HL-60 (cell line): ENCODE measurements at regions not wholly inside any gene's neighbourhood (a gene's known extent, or its start where the extent isn't known, plus 50 kb on each side); places are given as distances from the start of the nearest gene placed in this dataset.

ENCODE experiments used
- DNase-seq, 2 experiments: peaks; one replicate each; pipeline ENCODE4 v3.0.0-alpha.2; 2010 to 2020; ENCODE audit warnings: low read depth in 1 of 2, low spot score in 1 of 2
- H3K27ac ChIP-seq: fragments of 250-450 bp; sonication (Bioruptor Pico); replicated peaks from 2 replicates; pipeline ENCODE4 v1.5.1; 2020; ENCODE audit warnings: mild to moderate bottlenecking, moderate library complexity
- H3K27me3 ChIP-seq: fragments of 250-450 bp; sonication (Bioruptor Pico); 2 replicates; pipeline ENCODE4 v1.5.1; 2021; ENCODE audit warnings: mild to moderate bottlenecking, moderate library complexity; ENCODE audit not compliant: insufficient read depth, poor library complexity, severe bottlenecking
- H3K4me3 ChIP-seq: replicated peaks from 2 replicates; pipeline ENCODE4 v1.5.1; 2011; ENCODE audit warnings: mild to moderate bottlenecking, control low read depth, low read length; ENCODE audit not compliant: insufficient read depth
- CTCF ChIP-seq: IDR thresholded peaks from one replicate; pipeline ENCODE4 v1.5.1; 2011; ENCODE audit warnings: low read length, control low read depth, inconsistent platforms; ENCODE audit not compliant: insufficient read depth
- GABPA ChIP-seq: IDR thresholded peaks from 2 replicates; pipeline ENCODE4 v1.6.1; 2012; ENCODE audit warnings: low read depth
- POLR2AphosphoS5 ChIP-seq: IDR thresholded peaks from 2 replicates; pipeline ENCODE4 v1.6.1; 2012; ENCODE audit warnings: low read depth
- SPI1 ChIP-seq: IDR thresholded peaks from 2 replicates; pipeline ENCODE4 v1.6.1; 2012; ENCODE audit warnings: low read depth, mild to moderate bottlenecking, borderline replicate concordance
- TF ChIP-seq, protein P1 (sequence below): IDR thresholded peaks from 2 replicates; pipeline ENCODE4 v1.6.1; 2012; ENCODE audit warnings: low read depth; ENCODE audit not compliant: insufficient replicate concordance

DNA sequence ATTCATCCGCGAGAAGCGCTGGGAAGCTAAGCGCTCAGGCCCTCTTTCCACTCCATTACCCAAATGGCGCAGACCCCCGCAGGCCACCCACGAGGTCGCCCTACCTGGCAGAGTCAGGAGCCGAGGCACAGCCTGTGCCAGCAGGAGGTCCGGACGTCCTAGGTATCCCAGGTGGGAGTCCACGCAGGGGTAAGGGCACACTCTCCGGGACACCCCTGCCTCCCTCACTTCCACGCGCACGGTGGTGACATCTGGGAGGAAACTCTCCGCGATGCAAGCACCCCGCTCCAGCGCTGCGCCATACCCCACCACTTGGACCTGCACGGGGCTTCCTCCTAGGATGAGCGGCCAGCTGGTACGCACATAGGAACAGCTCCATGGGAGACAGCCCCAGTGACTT is 95.1 kb upstream of the ARHGEF7 start:
- DNase-seq: no peak
- Histone ChIP-seq H3K4me3 (no peak overlapping the region), H3K27ac (no peak overlapping the region), H3K27me3 (no peaks in the 10 kb centered on the region)
- no peak for TF ChIP-seq SPI1
- no peak for TF ChIP-seq CTCF
- TF ChIP-seq, protein P1, sequence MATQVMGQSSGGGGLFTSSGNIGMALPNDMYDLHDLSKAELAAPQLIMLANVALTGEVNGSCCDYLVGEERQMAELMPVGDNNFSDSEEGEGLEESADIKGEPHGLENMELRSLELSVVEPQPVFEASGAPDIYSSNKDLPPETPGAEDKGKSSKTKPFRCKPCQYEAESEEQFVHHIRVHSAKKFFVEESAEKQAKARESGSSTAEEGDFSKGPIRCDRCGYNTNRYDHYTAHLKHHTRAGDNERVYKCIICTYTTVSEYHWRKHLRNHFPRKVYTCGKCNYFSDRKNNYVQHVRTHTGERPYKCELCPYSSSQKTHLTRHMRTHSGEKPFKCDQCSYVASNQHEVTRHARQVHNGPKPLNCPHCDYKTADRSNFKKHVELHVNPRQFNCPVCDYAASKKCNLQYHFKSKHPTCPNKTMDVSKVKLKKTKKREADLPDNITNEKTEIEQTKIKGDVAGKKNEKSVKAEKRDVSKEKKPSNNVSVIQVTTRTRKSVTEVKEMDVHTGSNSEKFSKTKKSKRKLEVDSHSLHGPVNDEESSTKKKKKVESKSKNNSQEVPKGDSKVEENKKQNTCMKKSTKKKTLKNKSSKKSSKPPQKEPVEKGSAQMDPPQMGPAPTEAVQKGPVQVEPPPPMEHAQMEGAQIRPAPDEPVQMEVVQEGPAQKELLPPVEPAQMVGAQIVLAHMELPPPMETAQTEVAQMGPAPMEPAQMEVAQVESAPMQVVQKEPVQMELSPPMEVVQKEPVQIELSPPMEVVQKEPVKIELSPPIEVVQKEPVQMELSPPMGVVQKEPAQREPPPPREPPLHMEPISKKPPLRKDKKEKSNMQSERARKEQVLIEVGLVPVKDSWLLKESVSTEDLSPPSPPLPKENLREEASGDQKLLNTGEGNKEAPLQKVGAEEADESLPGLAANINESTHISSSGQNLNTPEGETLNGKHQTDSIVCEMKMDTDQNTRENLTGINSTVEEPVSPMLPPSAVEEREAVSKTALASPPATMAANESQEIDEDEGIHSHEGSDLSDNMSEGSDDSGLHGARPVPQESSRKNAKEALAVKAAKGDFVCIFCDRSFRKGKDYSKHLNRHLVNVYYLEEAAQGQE: no peak
- TF ChIP-seq GABPA: no peak
- no peak for TF ChIP-seq POLR2AphosphoS5

DNA sequence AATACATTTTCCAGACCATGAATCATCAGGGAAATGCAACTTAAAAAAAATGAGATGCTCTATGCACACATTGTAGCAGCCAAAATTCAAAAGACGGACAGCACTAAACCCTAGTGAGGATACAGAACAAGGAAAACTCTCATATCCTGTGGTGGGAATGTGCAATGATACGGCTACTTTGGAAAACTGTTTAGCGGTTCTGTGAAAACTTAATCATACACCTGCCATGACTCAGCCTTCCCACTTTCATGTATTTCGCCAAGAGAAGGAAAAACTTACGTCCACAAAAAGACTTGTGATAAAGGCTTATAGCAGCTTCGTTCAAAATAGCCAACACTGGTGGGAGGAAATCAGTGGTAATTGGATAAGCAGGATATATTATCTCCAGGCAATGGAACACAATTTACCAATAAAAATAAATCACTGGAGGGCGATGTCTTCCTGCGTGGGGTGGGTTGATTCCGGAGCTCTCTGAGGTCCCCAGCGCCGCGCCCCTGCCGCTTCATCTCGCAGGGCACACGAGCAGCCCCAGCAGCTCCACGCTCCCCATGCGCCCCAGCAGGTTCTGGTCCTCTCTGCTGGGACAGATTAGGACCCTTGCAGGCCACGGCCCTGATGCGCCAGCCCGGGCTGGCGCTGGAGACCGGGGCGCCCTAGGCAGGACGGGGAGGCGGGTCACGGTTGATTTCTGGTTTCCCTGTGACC is 97.2 kb upstream of the ARHGEF7 start:
- peaks cover 6% of the 10 kb centered on the region for H3K27me3 ChIP-seq
- TF ChIP-seq CTCF (no peak), SPI1 (no peak), POLR2AphosphoS5 (no peak), GABPA (no peak)
- TF ChIP-seq, protein P1: no peak
- no peak overlapping the region for H3K4me3 ChIP-seq
- no peak for DNase-seq
- H3K27ac ChIP-seq: no peak overlapping the region

DNA sequence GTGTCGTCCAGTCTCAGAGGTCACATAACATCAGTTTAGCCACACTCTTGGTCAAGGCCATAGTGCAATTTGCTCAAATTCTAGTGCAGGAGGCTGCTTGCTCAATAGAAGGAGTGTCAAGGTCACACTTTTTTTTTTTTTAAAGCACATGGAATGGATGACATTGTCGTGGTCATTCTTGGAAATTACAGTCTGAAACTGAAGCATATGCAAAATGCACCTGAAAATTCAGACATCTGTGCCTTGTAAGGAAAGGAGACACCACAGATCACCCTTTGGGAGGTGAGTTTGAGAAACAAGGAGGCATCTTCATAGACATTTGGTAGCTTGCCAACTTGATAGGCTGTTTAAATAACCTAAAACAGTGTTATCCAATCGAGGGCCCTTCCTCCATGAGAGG is 98.3 kb upstream of the ANKRD10 start:
- H3K27me3 ChIP-seq: peaks cover 6% of the 10 kb centered on the region
- DNase-seq: no peak
- H3K27ac ChIP-seq: no peak overlapping the region
- no peak overlapping the region for H3K4me3 ChIP-seq
- TF ChIP-seq SPI1: no peak
- no peak for TF ChIP-seq CTCF
- TF ChIP-seq, protein P1: no peak
- no peak for TF ChIP-seq GABPA
- TF ChIP-seq POLR2AphosphoS5: no peak
